Heart left ventricle (tissue), 16 donors: ENCODE measurements at regions not wholly inside any gene's neighbourhood (a gene's known extent, or its start where the extent isn't known, plus 50 kb on each side); places are given as distances from the start of the nearest gene placed in this dataset.

Experiments
- ATAC-seq, 4 donors: fragments of 200-7000 bp; cut with Tn5 transposase; one replicate each; pipeline ENCODE4 v1.9.1; 2020 to 2022; ENCODE audit warnings: moderate library complexity in 4 of 4, mild to moderate bottlenecking in 3 of 4, moderate number of reproducible peaks in 1 of 4
- DNase-seq, 5 donors: peaks; one replicate each; pipeline ENCODE4 v3.0.0-alpha.2; 2020
- H3K27ac ChIP-seq, 12 donors: fragments of 200-600 bp; sonication (generic) in 4 of 12; one replicate each; pipeline versions ENCODE4 v1.5.0 to v1.8.0; 2016 to 2022; ENCODE audit warnings: mild to moderate bottlenecking in 2 of 12
- H3K27me3 ChIP-seq, 9 donors: fragments of 200-600 bp; sonication (generic) in 2 of 9; one replicate each; pipeline versions ENCODE4 v1.5.1 to v1.8.0; 2016 to 2022; ENCODE audit warnings: mild to moderate bottlenecking in 3 of 9
- H3K36me3 ChIP-seq, 9 donors: fragments of 200-600 bp; sonication (generic) in 2 of 9; one replicate each; pipeline versions ENCODE4 v1.5.0 to v1.8.0; 2018 to 2022; ENCODE audit warnings: mild to moderate bottlenecking in 2 of 9
- H3K4me1 ChIP-seq, 12 donors: fragments of 200-600 bp; sonication (generic) in 4 of 12; one replicate each; pipeline versions ENCODE4 v1.5.0 to v1.8.0; 2016 to 2022; ENCODE audit warnings: mild to moderate bottlenecking in 3 of 12
- H3K4me3 ChIP-seq, 12 donors: fragments of 200-600 bp; sonication (generic) in 4 of 12; one replicate each; pipeline versions ENCODE4 v1.5.0 to v1.8.0; 2017 to 2022; ENCODE audit warnings: mild to moderate bottlenecking in 9 of 12, moderate library complexity in 4 of 12
- H3K9me3 ChIP-seq, 12 donors: fragments of 200-600 bp; sonication (generic) in 4 of 12; one replicate each; pipeline versions ENCODE4 v1.5.0 to v1.8.0; 2016 to 2022; ENCODE audit warnings: mild to moderate bottlenecking in 1 of 12
- CTCF ChIP-seq, 12 donors: fragments of 200-600 bp; sonication (generic) in 4 of 12; IDR thresholded peaks; one replicate each; pipeline versions ENCODE4 v1.5.0 to v1.8.0; 2018 to 2022; ENCODE audit warnings: antibody characterized with exemption in 12 of 12, mild to moderate bottlenecking in 5 of 12
- POLR2A ChIP-seq, 2 donors: fragments of 450-650 bp; IDR thresholded peaks; one replicate each; pipeline ENCODE4 v1.6.1; 2017; ENCODE audit warnings: antibody characterized with exemption in 2 of 2, mild to moderate bottlenecking in 2 of 2, moderate library complexity in 2 of 2
- WGBS, 4 donors: extraction: QIAGEN DNeasy Blood & Tissue Kit in 2 of 4; methylation state at CpG; one replicate each; pipeline versions ENCODE4 v1.1.5 to v1.1.7; 2013 to 2018; 5-methylcytosine and 5-hydroxymethylcytosine counted together
- intact Hi-C, 10 donors: fragments of 100-400 bp; cut with DNase I; formaldehyde crosslinking; loops; one replicate each; pipeline versions ENCODE4 v1.11.1 to v1.14.2; 2022
- donor health status: ischemic (EF 13 %, LVEDD 7.1; RV severe dilation, severe dysfunction).
- donor health status: healthy with polysubstance abuse.
- donor health status: DM: no; HTN: yes; CAD: no.
- donor health status: DM: no; HTN: no; CAD: no.
- donor health status: ischemic (EF 25% LVEDD 6.9; RV normal size, moderate dysfunction).
- donor health status: ischemic (EF 25% LVEDD 5.7; RV mildly dilated, moderate dysfunction).
- donor health status: healthy.
- donor health status: DM: yes; HTN: yes; CAD: no.
- donor health status: ischemic (EF 35%, LVEDD 5.7; RV mildly dilated, moderate dysfunction).
- donor health status: nonischemic (EF 11% LVEDD 7.7; RV severe dilation, severe dysfunction).
- donor health status: DM: yes; HTN: yes; CAD: no.
- donor health status: PGD.
- donor health status: ischemic (EF 29% LVEDD 5.4; RV normal size, mild dysfunction).
- donor health status: nonischemic (EF 23%, LVEDD 6.1; RV moderate dilation, normal function).

- 48 to 78% (median 56%) methylated on average over 2 of the region's 2 CpGs for WGBS, 4 donors
- Histone ChIP-seq H3K9me3 (peaks cover 0 to 12% (median 2%) of the 10 kb centered on the region in 12 donors), H3K4me1 (no peaks in the 10 kb centered on the region), H3K27ac (no peak overlapping the region), H3K4me3 (no peak overlapping the region), H3K36me3 (no peaks in the 10 kb centered on the region), H3K27me3 (no peaks in the 10 kb centered on the region)
- ATAC-seq = no peak
- no peak for DNase-seq
- TF ChIP-seq POLR2A (IDR thresholded peaks at IDR 0.05) (no peak), CTCF (IDR thresholded peaks at IDR 0.05) (no peak)
- intact Hi-C loops = no loop called here
Observed at GRCh38 chr3:159486580-159486979, 502.1 kb upstream of the IL12A start.

GRCh38 chr3:159487304-159487703 is 501.3 kb upstream of the IL12A start:
- H3K27ac ChIP-seq = no peak overlapping the region
- intact Hi-C loops = no loop called here
- no peak for ATAC-seq
- H3K4me3 ChIP-seq = no peak overlapping the region
- no peaks in the 10 kb centered on the region for H3K36me3 ChIP-seq
- DNase-seq = no peak
- WGBS, 4 donors = 34 to 71% (median 64%) methylated on average over 2 of the region's 2 CpGs
- no peaks in the 10 kb centered on the region for H3K4me1 ChIP-seq
- no peaks in the 10 kb centered on the region for H3K27me3 ChIP-seq
- TF ChIP-seq POLR2A (IDR thresholded peaks at IDR 0.05) = no peak
- no peak for TF ChIP-seq CTCF (IDR thresholded peaks at IDR 0.05)
- peaks cover 0 to 12% (median 2%) of the 10 kb centered on the region in 12 donors for H3K9me3 ChIP-seq

GRCh38 chr3:159488602-159489001 is 500.0 kb upstream of the IL12A start:
- DNase-seq (no peak), ATAC-seq (no peak)
- intact Hi-C loops = no loop called here
- 48 to 69% (median 57%) methylated on average over 2 of the region's 2 CpGs for WGBS, 4 donors
- Histone ChIP-seq H3K9me3 (peaks cover 0 to 12% (median 2%) of the 10 kb centered on the region in 12 donors), H3K4me1 (no peaks in the 10 kb centered on the region), H3K27me3 (no peaks in the 10 kb centered on the region), H3K4me3 (no peak overlapping the region), H3K27ac (no peak overlapping the region), H3K36me3 (no peaks in the 10 kb centered on the region)
- TF ChIP-seq CTCF (IDR thresholded peaks at IDR 0.05) = no peak
- no peak for TF ChIP-seq POLR2A (IDR thresholded peaks at IDR 0.05)

- H3K4me1 ChIP-seq = no peaks in the 10 kb centered on the region
- intact Hi-C loops = no loop called here
- H3K36me3 ChIP-seq = no peaks in the 10 kb centered on the region
- no peak overlapping the region for H3K27ac ChIP-seq
- no peak for TF ChIP-seq CTCF (IDR thresholded peaks at IDR 0.05)
- no peak for TF ChIP-seq POLR2A (IDR thresholded peaks at IDR 0.05)
- no peak overlapping the region for H3K4me3 ChIP-seq
- WGBS, 4 donors = 0 to 96% (median 92%) methylated on average over 1 to 2 of the region's 2 CpGs
- H3K27me3 ChIP-seq = no peaks in the 10 kb centered on the region
- no peak for ATAC-seq
- peaks cover 0 to 3% (median 0%) of the 10 kb centered on the region in 12 donors for H3K9me3 ChIP-seq
- DNase-seq = no peak
Observed at GRCh38 chr3:159497361-159497760, 491.3 kb upstream of the IL12A start.
